Urinary bladder (tissue), 3 donors: ENCODE measurements at regions not wholly inside any gene's neighbourhood (a gene's known extent, or its start where the extent isn't known, plus 50 kb on each side); places are given as distances from the start of the nearest gene placed in this dataset.

ENCODE experiments used
- DNase-seq: peaks from one replicate; pipeline ENCODE4 v3.0.0-alpha.2; 2015; ENCODE audit errors: extremely low spot score
- H3K27ac ChIP-seq: one replicate; pipeline ENCODE4 v1.5.1; 2013; ENCODE audit warnings: low read depth, mild to moderate bottlenecking, moderate library complexity
- H3K36me3 ChIP-seq: one replicate; pipeline ENCODE4 v1.6.1; 2013; ENCODE audit warnings: mild to moderate bottlenecking, moderate library complexity; ENCODE audit not compliant: insufficient read depth
- H3K4me1 ChIP-seq: one replicate; pipeline ENCODE4 v1.6.1; 2013; ENCODE audit warnings: mild to moderate bottlenecking, moderate library complexity; ENCODE audit not compliant: insufficient read depth
- H3K4me3 ChIP-seq: one replicate; pipeline ENCODE4 v1.5.1; 2013; ENCODE audit warnings: low read depth, low read length
- WGBS: extraction: QIAGEN DNeasy Blood & Tissue Kit; methylation state at CpG from one replicate; pipeline ENCODE4 v1.1.7; 2013; 5-methylcytosine and 5-hydroxymethylcytosine counted together
- donor health status: healthy with polysubstance abuse.
- donor health status: healthy.

DNA sequence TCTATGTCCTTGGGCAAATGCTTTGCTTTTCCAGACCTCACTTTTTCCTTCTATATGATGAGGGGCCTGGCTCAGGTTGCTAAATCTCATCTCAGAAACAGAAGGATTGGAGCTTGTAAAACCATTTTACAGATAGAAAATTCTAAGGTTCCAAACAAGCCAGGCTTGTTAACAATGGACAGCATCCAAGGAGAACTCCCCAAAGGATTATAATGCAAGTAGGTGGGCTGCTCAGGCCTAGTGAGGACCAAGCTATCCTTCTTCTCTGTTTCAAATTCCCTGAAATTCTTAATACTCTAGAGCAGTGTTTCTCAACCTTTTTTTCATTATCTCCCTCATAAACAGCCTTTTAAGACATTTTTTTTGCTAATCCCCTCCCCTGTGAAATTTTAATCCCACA, 269.8 kb downstream of the TMEM38B start:
- DNase-seq = no peak
- Histone ChIP-seq H3K4me3 (no peak overlapping the region), H3K27ac (no peak overlapping the region), H3K36me3 (no peaks in the 10 kb centered on the region), H3K4me1 (no peaks in the 10 kb centered on the region)

DNA sequence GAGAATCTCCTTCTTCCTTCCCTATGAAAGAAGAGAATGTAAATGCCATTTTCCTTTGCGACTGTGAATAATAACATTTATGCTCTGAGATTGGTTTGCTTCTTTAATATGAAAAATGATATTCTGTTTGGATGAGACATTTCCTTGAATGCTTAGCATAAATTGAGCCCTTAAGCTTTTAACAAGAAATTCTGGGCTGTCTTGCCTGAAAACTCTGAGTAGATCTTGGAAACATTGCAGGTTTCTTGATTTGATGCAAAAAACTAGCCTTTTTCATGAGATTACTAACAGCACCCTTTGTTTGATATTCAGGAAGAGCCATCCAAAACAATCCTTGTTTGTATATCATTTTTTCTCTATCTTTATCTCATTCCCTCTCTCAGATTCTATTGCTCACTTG, 272.5 kb downstream of the TMEM38B start:
- Histone ChIP-seq H3K36me3 (no peaks in the 10 kb centered on the region), H3K27ac (no peak overlapping the region), H3K4me1 (no peaks in the 10 kb centered on the region), H3K4me3 (no peak overlapping the region)
- 45% methylated on average over 1 of the region's 1 CpG for WGBS
- no peak for DNase-seq

DNA sequence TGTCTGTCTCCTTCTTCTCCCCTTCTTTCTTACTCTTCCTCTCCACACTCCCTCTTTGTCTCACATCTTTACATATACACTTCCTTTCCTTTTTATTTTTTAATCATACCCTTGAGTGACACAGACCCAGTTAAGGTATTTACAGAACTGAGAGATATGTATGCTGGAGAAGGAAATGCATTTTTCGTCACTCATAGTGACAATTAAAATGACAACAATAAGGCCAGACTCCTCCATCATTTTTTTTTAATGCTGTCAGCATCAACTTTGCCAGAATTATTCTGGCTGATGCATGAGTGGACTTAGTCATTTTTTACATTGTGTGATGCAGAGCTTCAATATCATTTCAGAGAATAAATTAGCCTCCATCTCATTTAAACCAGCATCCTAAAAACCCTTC, 272.9 kb downstream of the TMEM38B start:
- no peak overlapping the region for H3K4me3 ChIP-seq
- no peak overlapping the region for H3K27ac ChIP-seq
- no peak for DNase-seq
- H3K36me3 ChIP-seq = no peaks in the 10 kb centered on the region
- WGBS = 71% methylated on average over 1 of the region's 1 CpG
- no peaks in the 10 kb centered on the region for H3K4me1 ChIP-seq

DNA sequence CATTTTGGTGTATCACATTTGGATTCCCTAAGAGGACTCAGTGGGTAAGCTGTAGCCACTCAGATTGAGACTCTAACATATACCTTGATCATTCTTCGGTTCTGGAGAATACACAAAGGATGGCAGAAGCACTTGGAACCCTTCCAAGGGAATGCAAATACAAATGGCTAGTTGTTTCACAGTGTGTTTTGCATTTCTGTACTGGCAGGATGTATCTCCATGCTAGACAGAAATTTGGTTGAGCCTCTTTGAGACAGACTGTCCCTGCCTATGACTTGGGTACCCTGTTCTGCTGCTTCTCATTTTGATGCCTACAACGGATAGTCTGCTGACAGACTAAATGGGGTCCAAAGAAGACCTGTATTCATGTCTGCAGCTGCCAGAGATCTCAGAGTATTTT, 273.5 kb downstream of the TMEM38B start:
- WGBS = 58% methylated on average over 2 of the region's 2 CpGs
- no peaks in the 10 kb centered on the region for H3K4me1 ChIP-seq
- H3K4me3 ChIP-seq = no peak overlapping the region
- no peaks in the 10 kb centered on the region for H3K36me3 ChIP-seq
- DNase-seq = no peak
- H3K27ac ChIP-seq = no peak overlapping the region

DNA sequence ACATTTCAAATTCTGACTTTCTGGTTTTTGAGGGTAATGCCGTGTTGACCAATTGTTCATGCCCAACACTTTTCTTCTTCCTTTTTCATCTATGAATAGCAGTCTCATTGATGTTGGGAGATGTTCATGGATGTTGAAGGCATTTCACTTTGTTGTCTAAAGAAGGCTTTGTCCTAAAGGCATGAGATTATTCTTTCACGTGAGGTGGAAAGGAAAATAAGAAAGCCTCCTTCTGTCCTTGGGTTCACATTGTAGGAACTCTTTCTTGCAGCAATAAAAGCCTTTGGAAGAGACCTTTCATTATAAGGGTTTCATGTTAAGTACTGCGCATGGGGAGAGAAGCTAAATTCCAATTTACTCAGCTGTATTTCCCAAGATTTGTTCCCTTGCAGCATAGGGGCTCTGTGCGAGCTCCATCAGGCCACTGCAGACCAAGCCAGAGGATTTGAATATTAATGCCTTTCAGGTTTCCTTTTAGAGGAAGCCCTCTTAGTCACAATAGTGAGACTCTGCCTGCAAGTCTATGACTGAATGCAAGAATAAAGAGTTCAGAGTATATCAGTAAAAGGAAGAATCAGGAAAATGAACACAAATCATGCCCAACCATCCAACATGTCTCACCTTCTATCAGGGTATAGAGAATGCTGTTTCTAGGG, 274.6 kb downstream of the TMEM38B start:
- H3K4me3 ChIP-seq = no peak overlapping the region
- no peak overlapping the region for H3K27ac ChIP-seq
- DNase-seq = no peak
- no peaks in the 10 kb centered on the region for H3K4me1 ChIP-seq
- WGBS = 95% methylated on average over 4 of the region's 4 CpGs
- H3K36me3 ChIP-seq = no peaks in the 10 kb centered on the region

DNA sequence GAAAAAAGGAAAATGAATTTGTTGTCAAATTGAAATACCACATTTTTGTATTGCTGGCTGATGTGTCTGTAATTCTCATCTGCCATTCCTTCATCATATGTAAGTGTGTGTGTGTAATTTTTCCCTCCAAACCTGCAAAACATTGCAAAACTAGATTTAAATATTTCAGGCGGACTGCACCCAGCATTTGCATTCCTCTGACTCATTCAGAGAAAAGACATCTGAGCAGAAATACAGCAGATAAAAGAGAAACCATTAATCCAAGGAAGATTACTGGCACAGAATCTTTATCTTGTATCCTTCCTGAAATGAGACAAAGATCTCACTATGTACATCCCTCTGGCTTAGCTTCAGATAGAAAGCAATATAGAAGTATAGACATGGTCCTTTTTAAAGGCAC, 275.3 kb downstream of the TMEM38B start:
- H3K36me3 ChIP-seq = no peaks in the 10 kb centered on the region
- no peak overlapping the region for H3K4me3 ChIP-seq
- H3K4me1 ChIP-seq = no peaks in the 10 kb centered on the region
- no peak overlapping the region for H3K27ac ChIP-seq
- WGBS = 42% methylated on average over 1 of the region's 1 CpG
- no peak for DNase-seq

DNA sequence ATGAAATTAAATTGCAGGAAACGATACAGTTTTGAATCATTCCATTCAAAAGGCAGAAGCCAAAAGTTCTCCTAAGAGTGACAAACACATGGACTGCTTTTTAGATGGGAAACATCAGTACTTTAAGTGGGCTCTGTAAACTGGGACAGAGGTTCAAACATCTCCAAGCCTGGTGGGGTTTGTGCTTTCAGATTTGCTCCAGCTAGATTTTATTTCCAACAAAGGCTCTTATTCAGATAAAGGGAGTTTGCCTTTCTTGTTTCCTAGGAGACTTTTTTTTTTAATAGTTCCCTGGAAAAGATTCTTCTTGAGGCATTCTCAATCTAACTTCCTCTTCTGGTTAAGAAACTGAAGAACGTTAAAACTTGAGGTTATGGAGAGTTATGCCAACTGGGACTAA, 277.6 kb downstream of the TMEM38B start:
- Histone ChIP-seq H3K27ac (no peak overlapping the region), H3K4me3 (no peak overlapping the region), H3K36me3 (no peaks in the 10 kb centered on the region), H3K4me1 (no peaks in the 10 kb centered on the region)
- WGBS = 53% methylated on average over 2 of the region's 2 CpGs
- no peak for DNase-seq

DNA sequence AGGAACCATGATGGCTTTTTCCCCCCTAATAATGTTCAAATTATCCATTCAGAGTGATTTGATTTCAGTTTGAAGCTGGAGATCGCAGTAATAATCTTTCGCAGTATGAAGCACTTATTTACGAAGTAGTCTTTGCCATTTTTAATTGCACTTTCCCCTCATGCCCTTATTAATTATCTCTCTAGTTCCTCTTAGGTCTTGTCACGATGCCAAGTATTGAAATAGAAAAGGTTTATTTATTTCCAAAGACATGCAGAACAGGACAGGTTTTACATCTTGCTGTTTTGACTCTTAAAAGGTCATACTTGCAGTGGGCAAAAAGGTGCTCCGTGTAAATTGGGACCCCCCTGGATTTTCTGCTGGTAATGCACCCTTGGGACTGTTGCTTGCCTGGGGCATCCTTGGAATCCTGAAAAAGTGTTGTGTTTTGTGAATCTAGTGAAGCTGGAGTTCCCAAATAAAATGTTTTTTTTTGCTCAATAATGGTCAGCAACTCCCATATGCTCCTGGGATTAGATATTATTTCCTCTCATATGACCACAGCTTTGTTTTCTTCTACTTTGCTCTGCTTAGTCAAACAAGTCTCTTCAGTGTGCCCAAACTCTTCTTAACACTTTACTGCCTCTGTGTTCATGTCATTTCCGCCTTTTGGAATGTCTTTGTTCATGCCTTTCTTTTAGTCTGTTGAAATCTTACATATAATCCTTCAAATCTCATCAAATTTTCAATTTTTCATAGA, 278.3 kb downstream of the TMEM38B start:
- H3K27ac ChIP-seq = no peak overlapping the region
- no peak for DNase-seq
- no peaks in the 10 kb centered on the region for H3K4me1 ChIP-seq
- H3K36me3 ChIP-seq = no peaks in the 10 kb centered on the region
- WGBS = 73% methylated on average over 6 of the region's 6 CpGs
- H3K4me3 ChIP-seq = no peak overlapping the region

DNA sequence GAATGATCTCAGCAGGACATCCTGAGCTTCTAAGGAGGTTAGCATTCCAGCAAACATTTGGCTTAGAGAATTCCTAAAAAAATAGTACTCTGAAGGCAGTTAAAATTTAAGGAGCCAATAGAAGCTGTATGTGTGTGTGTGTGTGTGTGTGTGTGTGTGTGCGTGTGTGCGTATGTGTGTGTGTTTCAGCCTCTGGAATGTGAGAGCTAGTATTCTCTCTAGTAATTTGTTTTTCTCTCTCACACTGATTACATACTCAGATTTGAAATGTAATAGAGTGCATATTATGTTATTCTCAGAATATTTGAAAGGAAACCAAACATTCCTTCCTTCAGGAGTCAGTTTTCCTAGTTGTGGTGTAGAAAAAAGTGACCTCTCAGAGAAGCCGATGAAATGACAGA, 279.6 kb downstream of the TMEM38B start:
- Histone ChIP-seq H3K36me3 (no peaks in the 10 kb centered on the region), H3K4me3 (no peak overlapping the region), H3K27ac (no peak overlapping the region), H3K4me1 (no peaks in the 10 kb centered on the region)
- no peak for DNase-seq
- WGBS = 49% methylated on average over 3 of the region's 3 CpGs

DNA sequence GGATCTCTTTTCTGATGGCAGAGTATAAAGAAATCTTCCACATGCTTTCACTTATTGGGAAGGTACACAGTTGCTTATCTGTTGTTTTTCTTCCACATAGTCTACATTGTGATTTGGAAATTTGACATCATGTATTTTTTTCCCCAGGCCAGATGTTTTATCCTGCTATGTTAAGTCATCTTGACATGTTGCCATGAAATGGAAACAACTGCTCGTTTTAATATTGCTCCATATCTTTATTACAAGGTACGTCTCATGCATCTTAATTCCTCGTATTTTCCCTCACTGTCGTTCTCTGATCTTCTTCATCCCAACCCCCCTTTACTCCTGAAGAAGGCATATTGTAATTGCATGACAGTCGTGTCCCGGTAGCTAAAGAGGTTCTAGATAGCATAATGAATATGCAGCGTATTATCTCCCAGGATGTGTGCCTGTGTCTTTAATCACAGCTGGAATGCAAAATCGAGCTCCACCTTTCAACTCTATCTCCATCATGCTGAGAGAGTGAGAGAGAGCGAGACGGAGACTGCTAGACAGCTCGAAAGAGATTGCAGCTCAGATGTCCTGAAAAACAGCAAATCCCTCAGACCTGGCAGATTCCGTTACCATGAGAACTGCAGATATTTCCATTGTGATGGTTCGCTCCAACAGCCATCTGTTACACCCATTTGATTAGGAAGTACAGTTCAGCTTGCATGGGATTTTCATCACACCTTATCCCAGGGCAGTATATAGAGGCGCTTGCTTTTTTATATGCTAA, 281.7 kb downstream of the TMEM38B start:
- H3K36me3 ChIP-seq = no peaks in the 10 kb centered on the region
- no peak for DNase-seq
- no peaks in the 10 kb centered on the region for H3K4me1 ChIP-seq
- no peak overlapping the region for H3K27ac ChIP-seq
- 43% methylated on average over 14 of the region's 14 CpGs for WGBS
- no peak overlapping the region for H3K4me3 ChIP-seq

DNA sequence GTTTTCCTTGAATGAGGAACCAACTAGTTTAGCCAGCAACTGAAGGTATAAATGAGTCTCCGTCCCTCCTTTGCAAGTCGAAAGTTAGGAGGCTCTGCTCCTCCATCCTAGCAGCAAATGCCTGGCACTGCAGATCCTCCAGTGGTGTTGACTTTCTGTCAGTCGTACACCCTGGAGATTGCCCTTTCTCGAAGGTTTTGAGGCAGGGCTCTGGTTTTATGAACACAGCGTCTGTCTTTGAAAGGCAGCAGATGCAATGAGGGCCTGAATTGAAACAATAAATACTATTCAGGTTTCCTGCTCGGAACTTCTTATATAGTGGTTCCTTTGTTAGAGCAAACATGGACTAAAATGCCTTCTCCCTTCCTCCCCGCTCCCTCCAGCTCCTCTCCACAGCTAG, 284.0 kb downstream of the TMEM38B start:
- DNase-seq = no peak
- no peaks in the 10 kb centered on the region for H3K36me3 ChIP-seq
- H3K4me3 ChIP-seq = no peak overlapping the region
- H3K4me1 ChIP-seq = no peaks in the 10 kb centered on the region
- WGBS = 82% methylated on average over 7 of the region's 7 CpGs
- no peak overlapping the region for H3K27ac ChIP-seq

DNA sequence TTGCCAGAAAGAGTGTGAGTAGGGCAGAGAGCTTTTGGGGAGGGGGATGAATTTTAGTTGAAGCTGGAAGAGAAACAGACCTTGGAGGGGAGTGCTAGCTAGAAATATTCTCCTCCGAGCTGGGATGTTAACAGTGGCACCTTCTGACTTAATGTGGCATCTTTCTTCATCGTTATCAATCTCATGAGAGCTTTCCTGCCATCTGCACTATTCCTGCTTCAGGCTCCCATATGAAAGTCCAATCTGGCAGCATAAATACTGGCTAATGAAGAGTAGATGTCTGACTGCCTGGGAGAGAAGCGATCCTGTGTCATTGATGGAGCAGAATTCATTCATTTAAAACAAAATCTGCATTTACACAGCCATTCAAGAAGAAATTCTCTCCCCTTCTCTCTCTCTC, 284.5 kb downstream of the TMEM38B start:
- WGBS = 57% methylated on average over 3 of the region's 3 CpGs
- Histone ChIP-seq H3K27ac (no peak overlapping the region), H3K36me3 (no peaks in the 10 kb centered on the region), H3K4me1 (no peaks in the 10 kb centered on the region), H3K4me3 (no peak overlapping the region)
- DNase-seq = no peak

DNA sequence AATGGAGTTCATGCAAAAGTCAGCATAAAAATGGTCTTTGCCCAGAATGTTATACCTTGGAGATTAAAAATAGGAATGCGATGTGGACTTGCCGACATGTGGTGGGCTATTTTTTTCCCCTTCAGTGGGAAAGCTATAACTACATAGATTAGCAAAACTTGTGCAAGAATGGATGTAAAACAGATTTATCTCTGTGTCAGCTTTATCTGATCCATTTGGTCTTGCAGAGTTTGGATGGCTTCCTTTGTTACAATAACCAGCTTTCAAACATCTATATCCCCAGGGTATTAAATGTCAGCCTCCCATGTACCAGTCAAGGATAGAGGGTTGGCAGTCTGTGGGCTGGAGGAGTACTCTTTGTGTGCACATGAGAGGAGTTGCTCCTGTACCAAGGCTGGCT, 284.9 kb downstream of the TMEM38B start:
- Histone ChIP-seq H3K4me1 (no peaks in the 10 kb centered on the region), H3K27ac (no peak overlapping the region), H3K4me3 (no peak overlapping the region), H3K36me3 (no peaks in the 10 kb centered on the region)
- 20% methylated on average over 2 of the region's 2 CpGs for WGBS
- DNase-seq = no peak

DNA sequence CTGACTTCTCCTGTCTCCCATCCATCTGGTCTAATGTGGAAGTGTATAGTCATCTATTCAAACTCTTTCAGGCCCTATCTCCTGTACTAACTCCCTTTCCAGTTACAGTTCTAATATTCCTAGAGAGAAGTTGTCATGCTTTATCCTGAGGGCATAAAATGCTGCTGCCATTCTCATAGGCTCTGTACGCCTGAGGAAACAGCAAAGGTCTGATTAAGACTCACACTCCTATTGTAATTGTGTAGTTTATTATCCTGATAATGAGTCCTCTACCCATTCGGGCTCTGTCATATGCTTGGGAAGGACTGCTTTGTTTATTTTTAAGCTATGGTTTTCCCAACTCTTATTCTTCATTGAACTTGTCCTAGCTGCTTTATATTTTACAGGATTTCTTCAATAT, 290.4 kb downstream of the TMEM38B start:
- no peaks in the 10 kb centered on the region for H3K4me1 ChIP-seq
- DNase-seq = no peak

More for the DNA sequence above, 290.4 kb downstream of the TMEM38B start:
- no peak overlapping the region for H3K4me3 ChIP-seq
- H3K36me3 ChIP-seq = no peaks in the 10 kb centered on the region
- 81% methylated on average over 2 of the region's 2 CpGs for WGBS
- no peak overlapping the region for H3K27ac ChIP-seq
